Stimulated activated CD4-positive, alpha-beta T cell treated with anti-CD3 and anti-CD28 coated beads, Interleukin-2, amount 100 ng/mL, for 48 hours (primary cell): ENCODE measurements at regions not wholly inside any gene's neighbourhood (a gene's known extent, or its start where the extent isn't known, plus 50 kb on each side); places are given as distances from the start of the nearest gene placed in this dataset.

Experiments
- DNase-seq, 2 donors: peaks; one replicate each; pipeline ENCODE4 v3.0.0-alpha.2; 2020

DNA sequence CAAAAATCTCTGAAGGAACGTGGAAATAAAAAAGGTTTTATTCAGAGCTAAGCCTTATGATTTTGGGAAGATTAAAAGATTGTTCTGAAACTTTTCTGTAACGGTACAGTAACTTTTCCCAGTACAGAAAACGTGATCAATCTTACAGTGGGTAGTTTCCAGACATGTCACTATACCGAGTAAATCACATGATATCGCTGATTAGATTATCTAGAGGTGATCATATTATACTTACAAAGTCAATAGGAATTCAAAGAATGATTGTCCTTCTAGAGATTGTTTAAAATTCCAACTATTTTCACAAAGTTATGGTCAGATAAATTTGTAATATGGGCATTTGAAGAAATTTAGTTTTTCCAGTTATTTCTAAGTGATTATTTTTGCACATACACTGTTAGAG is 736.0 kb upstream of the GRM7 start:
- DNase-seq: no peak

DNA sequence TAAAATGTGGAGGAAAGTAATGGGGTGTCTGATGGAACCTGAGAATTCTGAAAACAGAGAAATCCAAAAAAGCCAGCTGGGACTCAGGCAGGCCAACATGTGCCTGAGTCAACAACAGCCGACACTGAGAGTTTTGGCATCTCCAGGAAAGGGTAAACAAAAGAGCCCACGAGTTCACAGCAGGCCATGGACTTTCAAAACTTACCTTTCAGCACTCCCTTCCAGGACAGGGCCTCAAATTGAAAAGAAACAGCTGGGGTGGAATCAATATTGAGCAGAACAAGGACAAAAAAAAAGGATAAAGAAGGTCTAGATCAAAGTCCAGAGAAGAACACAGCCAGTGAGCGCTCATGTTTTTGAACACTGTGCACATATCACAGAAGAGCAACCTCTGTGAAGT is 735.4 kb upstream of the GRM7 start:
- no peak for DNase-seq

DNA sequence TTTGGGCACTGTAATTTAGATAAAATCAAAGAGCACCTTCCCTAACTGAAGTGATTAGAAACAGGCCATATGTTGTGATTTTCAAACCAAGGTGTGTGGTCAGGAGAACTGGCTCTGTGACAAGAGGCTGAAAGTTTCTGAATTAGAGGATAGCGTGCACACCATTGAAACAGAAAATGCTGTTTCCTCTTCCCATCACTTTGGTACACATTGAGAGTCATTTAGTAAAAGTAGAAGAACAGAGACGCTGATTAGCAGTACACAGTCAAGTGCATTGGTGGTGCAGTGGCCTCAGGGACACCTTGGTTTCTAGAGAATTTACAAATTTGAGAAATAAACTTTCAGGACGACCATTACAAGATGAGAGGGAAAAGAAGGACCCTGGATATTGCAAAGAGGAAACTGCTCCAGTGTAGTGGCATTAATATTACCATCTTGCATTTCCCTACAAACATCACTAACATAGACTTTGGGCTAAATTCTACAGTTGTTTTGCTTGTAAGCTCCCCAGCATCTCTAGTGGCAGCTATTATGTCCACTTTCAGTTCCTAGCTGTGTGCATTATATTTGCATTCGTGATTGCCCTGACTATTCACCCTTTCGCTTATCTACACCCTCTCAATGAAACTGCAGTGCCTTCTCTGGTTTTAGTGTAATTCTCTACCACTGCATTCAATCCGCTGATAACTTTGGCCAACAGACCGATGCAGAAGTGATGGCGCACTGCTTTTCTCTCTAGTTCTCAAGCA is 728.1 kb upstream of the GRM7 start:
- DNase-seq: no peak

DNA sequence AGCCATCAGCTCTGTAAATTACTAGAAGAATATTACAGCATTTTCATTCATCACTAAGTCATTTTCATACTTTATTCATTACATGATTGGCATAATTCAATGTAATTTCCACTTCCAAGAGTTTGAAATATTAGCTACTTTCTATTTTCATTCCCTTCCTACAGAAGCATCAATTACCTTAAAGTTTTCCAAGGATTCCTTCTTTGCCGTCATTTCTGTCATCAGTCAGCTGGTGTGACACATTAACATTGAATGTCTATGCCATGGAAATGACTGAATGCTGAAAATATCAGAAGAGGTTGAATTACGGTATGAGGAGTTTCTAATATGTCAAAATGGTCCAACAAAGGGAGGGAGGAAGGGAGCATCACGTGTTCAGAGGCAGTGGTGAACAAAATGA is 718.2 kb upstream of the GRM7 start:
- DNase-seq: no peak

DNA sequence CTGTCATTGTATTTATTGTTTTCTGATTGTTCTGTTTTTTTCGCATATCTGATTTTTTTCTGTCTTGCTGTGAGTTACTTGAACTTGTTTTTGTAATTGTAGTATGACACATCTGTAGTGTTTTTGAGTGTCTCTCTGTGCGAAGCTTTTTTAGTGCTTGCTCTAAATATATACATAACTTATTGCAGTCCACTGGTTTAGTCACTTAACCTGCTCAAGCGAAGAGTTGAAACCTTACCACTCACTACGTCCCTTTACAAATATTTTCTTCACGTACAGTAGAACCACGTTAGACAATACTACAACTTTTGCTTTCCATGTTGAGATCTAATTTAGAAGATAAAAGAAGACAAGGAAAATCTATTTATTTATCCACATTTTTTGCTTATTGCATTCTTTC is 713.0 kb upstream of the GRM7 start:
- no peak for DNase-seq

DNA sequence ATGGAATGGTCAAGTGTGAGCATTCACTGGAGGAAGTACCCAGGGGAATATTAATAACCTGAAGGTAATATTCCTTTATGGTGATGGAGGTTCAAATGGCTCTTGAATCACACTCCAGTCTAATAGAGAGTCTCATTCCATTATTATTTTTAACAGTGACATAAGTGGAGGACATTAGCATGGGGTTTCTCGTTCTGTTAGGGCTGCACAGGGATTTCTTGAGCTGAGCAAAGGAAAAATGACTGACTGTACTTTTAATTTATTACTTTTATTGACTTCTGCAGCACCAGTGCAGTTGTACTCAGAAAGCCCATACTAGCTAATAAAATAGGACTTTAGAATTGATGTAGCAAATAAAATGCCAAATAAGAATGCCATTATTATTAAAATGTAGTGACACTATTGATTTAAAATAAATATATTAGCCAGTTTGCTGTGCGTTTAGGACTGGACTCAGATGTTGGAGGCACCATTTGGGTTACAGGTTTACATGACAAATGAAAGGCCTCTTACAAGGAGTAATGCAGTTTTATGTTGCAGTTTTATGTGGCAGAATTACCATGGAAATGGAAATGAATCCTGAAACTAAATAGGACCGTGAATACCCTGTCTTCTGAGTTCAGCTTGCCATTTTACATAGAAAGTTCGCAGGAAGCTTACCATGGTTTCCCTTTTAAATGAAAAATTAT is 705.1 kb upstream of the GRM7 start:
- no peak for DNase-seq

DNA sequence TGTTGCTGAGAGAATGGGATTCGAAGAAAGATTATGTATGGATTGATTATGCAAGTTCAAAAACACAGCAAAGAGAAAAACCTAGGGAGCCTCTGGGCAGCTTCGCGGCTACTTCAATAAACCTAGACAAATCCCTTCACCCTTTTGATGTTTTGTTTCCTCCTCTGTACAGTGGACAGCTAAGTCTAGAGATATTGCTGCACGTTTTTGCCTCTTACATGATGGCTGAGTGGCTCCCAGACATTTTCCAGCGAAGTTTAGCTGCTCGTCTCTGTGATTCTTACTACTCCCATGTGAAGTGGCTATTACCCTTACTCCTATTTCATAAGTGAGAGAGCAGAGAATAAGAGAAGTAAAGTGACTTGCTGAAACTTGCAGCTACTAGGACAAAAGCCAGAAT is 695.0 kb upstream of the GRM7 start:
- DNase-seq: no peak

DNA sequence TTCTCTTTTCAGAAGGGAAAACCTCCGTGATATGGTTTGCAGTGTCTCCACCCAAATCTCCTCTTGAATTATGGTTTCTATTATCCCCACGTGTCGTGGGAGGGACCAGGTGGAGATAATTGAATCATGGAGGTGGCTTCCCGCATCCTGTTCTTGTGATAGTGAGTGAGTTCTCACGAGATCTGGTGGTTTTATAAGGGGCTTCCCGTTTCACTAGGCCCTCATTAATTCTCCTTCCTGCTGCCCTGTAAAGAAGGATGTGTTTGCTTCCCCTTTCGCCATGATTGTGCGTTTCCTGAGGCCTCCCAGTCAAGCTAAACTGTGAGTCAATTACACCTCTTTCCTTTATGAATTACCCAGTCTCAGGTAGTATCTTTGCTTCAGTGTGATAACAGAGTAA is 692.7 kb upstream of the GRM7 start:
- DNase-seq: no peak

DNA sequence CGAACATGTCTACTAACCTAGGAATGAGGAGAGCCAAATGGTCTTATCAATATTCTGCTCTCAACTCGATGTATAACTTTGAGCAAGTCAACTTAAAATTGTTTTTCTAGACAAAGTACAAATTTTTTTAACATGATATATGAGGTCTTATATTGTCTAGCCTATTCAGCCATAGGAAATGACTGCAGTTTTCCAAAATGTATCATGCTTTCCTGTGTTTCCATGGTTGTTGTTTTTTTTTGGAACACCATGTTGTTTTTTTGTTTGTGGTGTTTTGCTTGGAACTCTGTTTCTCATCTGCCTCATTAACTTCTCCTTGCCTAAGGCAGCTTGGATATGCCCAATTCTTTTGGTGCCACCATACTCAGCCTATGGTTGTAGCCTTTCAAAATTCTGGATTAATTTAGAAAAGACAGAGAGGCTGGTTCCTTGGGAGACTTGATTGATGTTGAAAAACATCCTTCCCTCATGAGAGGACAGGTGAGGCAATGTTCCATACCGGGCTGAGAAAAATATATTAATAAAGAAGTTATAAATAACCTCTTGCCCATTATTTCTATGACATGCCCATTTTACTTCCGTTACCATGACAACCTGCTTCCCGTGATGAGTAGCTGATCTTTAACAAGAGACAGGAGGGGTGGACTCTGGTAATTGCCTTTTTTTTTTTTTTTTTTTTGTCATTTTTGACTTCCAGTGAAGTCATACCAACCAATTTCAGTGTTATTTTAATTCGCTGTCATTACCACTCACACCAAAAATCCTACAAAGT is 687.9 kb upstream of the GRM7 start:
- DNase-seq: no peak

DNA sequence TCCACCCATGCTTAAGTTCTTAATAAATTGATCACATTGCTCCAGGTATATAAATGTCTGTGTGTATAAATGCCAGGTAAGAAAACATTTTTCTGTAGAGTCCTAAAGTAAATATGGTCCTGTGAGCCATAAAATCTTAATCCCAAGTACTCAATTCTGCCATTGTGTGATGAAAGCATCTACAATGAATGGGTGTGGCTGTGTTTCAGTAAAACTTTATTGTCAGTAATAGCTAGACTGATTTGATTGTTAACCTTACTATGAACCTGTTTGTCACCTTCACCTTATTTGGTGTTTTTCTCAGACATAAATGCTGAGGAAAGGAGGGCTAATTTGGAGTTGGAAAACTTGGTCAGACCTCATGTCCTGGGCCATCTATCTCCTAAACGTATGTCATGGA is 683.5 kb upstream of the GRM7 start:
- DNase-seq: no peak

DNA sequence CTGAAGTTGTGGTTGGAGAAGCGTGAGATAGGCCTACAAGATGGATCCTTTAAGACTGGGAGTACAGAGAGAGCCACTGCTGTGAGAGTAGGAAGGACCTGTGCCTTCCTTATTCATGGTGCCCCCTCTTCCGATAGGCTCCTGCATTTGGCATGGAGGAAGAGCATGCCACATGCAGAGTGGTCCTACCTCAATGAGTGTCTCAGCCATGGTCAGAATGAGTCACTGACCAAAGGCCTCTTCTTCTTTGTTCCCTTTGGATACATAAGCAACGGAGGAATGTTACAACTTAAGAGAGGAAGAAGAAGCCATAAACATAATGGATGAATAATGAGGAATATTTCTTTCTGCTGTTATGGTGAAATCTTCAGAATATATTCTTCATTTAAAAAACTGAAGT is 681.2 kb upstream of the GRM7 start:
- no peak for DNase-seq

DNA sequence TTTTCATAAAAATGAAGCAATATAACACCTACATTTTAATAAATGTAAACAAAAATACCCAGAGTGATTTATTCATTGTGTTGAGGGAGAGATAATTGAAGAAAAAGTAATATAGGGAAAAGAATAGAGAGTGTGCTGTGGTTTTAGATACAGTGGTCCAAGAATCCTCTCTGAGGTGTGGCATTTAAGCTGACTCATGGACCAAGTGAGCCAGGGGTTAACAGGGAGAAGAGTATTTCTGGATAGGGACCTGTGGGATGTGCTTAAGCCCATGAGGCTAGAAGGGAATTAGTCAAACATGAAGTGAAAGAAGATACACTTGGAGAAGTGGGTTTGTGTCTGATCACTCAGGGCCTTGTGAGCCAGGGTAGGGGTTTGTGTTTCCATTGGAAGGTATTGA is 680.7 kb upstream of the GRM7 start:
- no peak for DNase-seq

DNA sequence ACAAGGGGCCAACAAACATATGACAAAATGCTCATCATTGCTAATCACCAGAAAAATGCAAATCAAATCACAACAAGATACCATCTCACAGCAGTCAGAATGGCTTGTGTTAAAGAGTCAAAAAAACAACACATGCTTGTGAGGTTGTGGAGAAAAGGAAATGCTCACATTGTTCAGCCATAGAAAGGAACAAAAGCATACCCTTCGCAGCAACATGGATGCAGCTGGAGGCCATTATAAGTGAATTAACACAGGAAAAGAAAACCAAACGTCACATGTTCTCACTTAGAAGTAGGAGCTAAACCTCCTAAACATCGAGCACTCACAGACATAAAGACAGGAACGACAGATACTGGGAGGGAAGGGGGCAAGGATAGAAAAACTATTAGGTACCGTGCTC is 678.4 kb upstream of the GRM7 start:
- no peak for DNase-seq

DNA sequence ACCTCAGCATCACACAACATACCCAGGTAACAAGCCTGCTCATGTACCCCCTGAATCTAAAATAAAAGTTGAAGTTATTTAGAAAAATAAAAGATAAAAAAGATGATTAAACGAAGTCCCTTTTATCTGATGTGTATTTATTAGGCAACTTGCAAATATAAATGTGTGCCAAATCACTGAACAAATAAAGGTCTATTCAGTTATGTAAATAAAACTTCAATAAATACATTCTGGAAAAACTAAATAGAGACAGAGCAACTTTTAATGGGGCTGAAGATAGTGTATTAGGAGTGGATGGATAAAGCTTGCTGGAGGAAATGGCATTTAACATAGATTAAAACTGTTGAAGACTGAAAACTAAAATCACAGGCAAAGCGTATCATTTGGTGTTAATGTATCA is 678.0 kb upstream of the GRM7 start:
- no peak for DNase-seq

DNA sequence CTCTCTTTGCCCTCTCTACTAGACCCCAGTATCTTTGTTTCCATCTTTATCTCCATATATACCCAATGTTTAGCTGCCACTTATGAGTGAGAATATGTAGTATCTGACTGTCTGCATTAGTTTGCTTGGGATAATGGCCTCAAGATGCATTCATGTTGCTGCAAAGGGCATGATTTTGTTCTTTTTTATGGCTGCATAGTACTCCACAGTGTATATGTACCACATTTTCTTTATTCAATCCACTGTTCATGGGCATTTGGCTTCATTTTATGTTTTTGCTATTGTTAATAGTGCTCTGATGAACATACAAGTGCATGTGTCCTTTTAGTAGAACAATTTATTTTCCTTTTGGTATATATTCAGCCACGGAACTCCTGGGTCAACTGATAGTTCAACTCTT is 671.5 kb upstream of the GRM7 start:
- DNase-seq: no peak

DNA sequence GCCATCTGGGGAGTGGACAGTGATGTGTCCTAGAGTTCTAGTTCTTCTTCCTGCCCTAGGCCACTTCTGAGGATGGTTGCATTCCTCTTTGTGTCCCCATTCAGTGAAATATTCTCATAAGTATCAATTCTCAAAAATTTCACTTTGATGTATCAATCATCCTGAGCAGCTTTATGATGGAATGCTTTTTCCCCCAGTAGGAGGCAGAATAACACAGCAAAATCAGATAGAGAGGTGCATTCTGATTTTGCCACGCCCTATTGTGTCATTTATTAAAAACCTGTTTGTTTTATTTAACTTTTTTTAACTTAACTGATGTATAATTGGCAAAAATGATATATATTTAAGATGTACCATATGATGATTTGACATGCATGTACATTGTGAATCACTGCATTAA is 656.0 kb upstream of the GRM7 start:
- no peak for DNase-seq

DNA sequence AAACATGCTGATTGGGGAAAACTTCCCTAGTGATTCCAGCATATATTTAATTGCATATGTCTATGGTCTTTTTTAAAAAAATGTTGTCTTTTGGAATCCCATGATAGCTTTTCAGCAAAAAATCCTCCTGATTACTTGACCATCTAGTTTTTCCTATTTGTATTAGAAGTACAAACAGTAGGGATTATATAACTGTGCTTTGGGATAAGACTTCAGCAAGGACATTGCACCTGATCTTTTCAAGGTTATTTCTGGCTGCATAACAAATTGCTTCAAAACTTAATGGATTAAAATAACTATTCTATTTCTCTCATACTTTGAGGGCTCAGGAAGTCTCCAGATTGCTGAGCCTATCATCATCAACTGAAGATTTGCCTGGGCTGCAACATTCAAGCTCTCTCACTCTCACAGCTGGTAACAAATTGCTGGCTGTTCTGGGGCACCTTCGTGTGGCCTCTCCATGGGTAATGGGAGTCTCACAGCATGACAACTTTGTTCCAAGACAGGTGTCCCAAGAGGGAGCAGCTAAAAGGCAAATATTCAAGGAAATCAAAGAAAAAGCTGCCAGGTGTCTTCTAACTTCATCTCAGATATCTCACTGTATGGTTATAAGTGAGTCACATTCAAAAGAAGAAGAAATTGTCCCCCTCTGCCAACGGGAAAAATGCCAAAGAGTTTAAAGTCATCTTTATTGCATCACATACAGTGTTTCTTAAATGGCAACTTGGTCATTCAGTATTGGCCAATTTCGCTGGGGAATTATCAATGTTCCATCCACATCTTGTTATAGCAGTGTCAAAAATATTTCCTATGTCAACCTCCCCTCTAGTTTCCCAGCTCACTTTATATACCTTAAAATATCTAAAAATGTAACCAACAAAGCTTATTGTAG is 644.5 kb upstream of the GRM7 start:
- no peak for DNase-seq

DNA sequence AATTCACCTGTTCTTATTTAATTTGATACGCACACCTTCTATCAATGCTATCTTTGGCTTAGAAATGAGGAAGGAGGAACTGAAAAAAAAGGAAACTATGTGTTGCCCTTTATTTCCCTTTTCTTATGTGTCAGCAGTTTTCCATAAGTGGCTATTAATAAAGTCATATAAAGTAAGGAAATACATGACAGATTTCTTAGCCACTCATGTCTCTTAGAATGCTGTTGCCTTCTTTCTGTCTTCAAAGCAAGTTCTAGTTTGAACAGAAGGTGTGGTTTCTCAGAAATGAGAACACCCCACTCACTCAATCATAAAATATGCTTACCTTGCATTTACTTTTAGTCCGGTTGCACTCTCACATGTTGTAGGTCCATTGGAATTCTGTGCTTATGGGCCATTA is 640.5 kb upstream of the GRM7 start:
- DNase-seq: no peak

DNA sequence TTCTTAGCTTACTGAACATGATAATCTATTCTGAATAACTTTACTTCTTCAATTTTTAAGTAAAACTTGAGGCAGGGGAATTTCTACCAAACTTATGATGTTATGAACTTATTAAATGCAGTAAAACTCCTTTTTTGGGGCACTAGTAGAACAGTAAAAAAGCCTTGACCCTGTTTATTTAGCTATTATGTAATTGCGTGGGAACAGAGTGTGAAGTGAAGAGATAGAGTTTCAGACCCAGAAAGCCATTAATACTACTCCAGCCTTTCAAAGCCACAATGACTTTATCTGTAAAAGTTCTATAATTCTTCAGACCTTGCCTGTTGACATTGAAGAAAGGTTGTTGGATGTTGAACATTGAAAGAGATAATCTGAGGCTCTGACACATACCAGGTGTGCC is 638.8 kb upstream of the GRM7 start:
- DNase-seq: no peak

DNA sequence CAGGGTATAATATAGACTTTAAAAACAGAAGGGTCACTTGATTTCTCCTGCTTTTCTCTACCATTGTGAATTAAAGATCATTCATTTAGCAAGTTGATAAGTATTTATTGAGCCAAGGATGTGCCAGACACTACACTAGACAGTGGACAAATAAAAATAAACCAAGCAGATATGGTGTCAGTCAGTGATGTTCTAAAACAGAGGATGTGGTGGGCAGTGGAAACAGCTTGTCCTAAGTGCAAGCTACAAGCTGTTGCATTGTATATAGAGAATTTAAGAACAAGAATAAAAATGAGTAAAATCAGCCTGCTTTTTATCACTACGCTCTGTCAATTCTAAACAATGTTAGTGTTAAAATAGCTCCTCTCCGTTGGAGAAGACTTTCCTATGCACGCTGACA is 637.3 kb upstream of the GRM7 start:
- DNase-seq: no peak

DNA sequence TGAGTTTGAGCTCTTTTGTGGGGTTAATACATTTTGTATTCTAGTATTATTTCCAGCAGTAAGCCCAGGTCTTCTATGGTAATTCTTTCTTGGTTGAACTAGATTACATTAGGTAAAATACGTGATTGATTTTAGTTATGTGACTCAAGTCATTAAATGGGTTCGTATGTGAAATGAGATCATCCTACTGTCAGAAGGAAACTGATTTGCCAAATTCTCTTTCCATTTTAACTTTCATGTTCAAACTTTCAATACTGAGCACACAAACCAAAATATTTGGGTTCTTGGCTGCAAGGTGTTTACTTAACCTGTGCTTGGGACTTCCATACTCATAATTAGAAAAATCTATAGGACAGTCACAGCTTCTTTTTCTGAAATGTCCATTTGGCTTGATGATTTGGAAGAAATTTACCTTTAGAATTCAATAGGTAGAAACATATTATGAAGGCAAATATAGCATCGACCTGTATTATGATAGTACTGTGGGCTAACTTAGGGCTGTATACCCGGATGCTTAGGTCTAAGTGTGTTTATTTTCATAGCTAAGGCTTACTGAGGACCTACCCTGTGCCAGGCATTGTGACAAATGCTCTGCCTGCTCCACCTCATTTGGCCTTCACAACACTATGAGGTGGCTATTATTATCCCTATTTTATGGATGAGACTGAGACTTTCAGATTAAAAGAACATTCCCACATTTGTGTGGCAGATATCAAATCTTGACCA is 631.8 kb upstream of the GRM7 start:
- DNase-seq: no peak

DNA sequence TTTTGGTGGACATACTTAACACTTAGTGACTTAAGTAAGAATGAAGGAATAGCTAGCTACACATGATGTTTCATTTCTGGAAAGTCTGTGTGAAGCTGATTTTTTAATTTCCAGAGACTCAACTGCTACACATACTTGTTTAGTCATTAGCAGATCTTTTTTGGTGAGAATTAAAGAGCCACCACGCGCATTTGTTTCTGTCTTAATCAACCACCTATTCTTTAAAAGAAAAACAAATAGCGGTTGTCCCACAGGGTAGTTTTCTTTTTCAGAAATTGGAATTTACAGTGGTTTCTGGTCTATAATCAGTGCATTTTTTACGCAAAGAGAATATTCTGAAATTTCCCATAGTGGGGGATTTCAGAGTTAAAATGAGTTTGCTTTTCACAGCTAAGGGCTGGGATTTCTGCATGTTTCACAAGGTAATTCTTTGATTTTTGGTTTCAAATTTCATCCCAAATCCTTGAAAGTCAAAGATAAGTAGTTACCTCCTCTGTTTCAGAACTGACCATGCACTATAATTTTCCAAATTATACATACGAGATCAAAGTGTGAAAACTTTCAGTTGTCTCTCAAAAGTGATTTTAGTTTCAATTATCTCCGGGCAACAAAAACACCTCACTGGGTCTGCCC is 631.0 kb upstream of the GRM7 start:
- no peak for DNase-seq
